ENCODE measurements at regions not wholly inside any gene's neighbourhood (a gene's known extent, or its start where the extent isn't known, plus 50 kb on each side); places are given as distances from the start of the nearest gene placed in this dataset.

DNA sequence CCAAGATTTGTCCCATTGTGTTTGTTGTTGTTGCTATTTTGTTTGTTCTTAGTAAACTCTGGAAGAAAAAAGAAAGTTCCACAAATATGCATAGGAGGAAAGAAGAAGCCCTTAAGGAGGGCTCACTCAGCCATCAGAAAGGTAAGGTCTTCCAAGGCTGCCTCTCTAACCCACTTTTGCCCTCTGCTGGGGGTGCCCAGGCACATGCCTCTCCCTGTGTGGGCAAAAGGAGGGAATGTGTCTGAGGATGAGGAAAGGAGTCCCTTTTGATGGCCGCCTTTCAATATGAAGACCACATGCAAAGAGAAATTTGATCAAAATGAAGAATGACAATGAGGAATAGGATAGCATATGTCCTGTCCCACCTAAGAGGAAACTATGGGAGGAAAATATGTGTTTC, 248.2 kb upstream of the POU3F2 start:
- CTCF ChIA-PET, result no interaction called here
- POLR2A ChIA-PET, result no interaction called here
- no peak for DNase-seq (ENCODE audit: low read depth, low spot score)
- TF ChIP-seq, protein P1, sequence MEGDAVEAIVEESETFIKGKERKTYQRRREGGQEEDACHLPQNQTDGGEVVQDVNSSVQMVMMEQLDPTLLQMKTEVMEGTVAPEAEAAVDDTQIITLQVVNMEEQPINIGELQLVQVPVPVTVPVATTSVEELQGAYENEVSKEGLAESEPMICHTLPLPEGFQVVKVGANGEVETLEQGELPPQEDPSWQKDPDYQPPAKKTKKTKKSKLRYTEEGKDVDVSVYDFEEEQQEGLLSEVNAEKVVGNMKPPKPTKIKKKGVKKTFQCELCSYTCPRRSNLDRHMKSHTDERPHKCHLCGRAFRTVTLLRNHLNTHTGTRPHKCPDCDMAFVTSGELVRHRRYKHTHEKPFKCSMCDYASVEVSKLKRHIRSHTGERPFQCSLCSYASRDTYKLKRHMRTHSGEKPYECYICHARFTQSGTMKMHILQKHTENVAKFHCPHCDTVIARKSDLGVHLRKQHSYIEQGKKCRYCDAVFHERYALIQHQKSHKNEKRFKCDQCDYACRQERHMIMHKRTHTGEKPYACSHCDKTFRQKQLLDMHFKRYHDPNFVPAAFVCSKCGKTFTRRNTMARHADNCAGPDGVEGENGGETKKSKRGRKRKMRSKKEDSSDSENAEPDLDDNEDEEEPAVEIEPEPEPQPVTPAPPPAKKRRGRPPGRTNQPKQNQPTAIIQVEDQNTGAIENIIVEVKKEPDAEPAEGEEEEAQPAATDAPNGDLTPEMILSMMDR (IDR thresholded peaks at IDR 0.05; ENCODE audit: insufficient read depth, low read length, missing control alignments), result no peak
- no peak overlapping the region for H3K4me3 ChIP-seq (ENCODE audit: low read depth, low read length)

DNA sequence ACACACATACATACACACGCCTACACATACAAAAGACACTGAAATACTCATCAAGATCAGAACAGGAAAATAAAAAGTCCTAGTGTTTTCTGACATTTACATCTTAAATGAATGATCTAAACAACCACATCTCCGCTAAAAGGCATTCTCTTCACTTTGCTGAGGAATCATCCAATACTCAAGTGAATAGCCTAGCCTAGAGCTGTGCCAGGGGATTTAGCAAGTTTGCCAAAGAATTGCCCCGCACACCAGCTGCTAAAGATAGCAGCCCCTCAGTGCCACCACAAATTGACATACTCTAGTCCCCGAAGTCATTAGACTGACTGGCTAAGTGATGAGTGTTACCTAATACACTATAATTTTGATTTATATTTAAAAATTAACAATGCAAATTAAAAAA, 246.8 kb upstream of the POU3F2 start:
- TF ChIP-seq, protein P1 (IDR thresholded peaks at IDR 0.05; ENCODE audit: insufficient read depth, low read length, missing control alignments), result no peak
- DNase-seq (ENCODE audit: low read depth, low spot score), result no peak
- POLR2A ChIA-PET, result no interaction called here
- CTCF ChIA-PET, result no interaction called here
- H3K4me3 ChIP-seq (ENCODE audit: low read depth, low read length), result no peak overlapping the region

DNA sequence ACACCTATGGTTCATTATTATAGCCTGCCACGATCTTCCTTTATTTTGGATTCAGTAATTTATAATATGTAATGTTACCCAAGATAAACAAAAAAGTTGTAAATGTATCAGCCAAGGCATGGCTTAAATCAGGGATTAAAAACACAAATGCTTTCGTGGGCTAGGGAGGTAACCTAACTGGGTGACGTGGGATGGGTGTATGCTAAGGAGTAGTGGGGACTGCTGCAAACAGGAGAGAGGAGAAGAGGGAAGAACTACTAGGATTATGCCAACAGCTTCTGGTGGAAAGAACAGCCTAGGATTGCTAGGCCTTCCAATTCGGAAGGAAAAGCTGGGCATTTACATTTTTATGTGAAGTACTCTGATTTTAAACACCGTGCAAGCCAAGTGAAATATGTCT, 244.8 kb upstream of the POU3F2 start:
- TF ChIP-seq, protein P1 (IDR thresholded peaks at IDR 0.05; ENCODE audit: insufficient read depth, low read length, missing control alignments), result no peak

DNA sequence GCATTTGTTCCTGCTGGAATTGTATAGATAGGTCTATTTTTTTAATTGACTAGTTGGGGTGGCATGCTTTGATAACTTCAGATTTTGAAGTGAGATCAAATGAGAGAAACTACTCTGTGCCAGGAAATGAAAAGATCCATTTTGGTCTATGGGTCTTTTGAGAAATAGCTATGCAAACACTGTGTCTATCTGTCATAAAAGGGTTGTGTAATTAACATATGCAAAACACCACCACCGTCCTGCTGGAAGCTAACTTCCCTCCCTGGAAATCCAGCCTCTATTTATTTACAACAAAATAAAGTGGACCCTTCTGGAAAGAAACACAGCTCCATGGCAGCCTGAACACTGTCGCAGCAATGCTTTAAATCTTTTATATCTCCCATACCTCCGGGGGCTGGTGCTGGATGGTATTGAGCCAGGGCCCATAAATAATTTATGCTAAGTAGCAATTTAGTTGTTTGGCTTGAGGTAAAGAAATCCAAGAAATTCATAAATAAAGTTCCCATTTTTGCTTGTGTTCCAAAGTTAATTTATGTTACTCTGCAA, 244.2 kb upstream of the POU3F2 start:
- no peak for DNase-seq (ENCODE audit: low read depth, low spot score)
- ChIA-PET POLR2A (no interaction called here), CTCF (no interaction called here)
- H3K4me3 ChIP-seq (ENCODE audit: low read depth, low read length), result no peak overlapping the region
- TF ChIP-seq, protein P1 (IDR thresholded peaks at IDR 0.05; ENCODE audit: insufficient read depth, low read length, missing control alignments), result no peak

More for the DNA sequence above, 244.8 kb upstream of the POU3F2 start:
- no peak overlapping the region for H3K4me3 ChIP-seq (ENCODE audit: low read depth, low read length)
- POLR2A ChIA-PET, result no interaction called here
- DNase-seq (ENCODE audit: low read depth, low spot score), result no peak
- CTCF ChIA-PET, result no interaction called here

DNA sequence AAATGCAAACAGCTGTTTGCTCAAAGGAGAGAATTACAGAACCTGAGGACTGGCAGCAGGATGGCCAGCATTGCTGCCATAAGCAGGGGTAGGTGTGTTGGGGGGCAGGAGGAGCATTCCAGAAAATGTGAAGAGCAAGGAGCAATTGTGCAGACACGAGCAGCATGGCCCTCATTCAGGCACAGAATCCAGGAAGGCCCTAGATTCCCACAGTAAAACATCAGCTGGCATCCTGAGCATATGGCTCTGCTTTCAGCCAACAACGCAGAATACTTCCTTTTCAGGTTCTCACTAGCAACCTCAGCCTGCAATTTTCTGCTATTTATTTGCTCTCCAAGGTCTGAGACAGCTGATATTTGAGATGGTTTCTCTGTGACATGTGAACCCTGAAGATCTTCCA, 243.4 kb upstream of the POU3F2 start:
- no peak for DNase-seq (ENCODE audit: low read depth, low spot score)
- ChIA-PET CTCF (no interaction called here), POLR2A (no interaction called here)
- TF ChIP-seq, protein P1 (IDR thresholded peaks at IDR 0.05; ENCODE audit: insufficient read depth, low read length, missing control alignments), result no peak
- H3K4me3 ChIP-seq (ENCODE audit: low read depth, low read length), result no peak overlapping the region

DNA sequence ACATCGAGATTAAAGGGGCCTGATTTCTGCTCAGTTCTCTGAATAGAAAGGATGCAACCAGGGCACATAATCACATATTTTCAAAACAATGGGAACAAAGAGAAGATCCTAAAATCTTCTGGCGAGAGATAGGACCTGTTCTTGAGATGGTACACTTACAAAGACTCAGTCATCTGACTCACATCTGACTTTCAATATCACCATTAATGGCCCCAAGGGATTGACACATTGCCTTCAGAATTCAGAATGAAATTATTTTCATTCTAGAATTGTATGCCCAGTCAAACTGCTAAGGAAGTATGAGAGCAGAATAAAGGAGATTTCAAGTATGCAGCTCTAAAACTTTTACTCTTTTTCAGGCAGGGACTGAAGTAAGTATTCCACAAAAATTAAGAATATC, 240.7 kb upstream of the POU3F2 start:
- ChIA-PET CTCF (no interaction called here), POLR2A (no interaction called here)
- DNase-seq (ENCODE audit: low read depth, low spot score), result no peak
- no peak overlapping the region for H3K4me3 ChIP-seq (ENCODE audit: low read depth, low read length)
- TF ChIP-seq, protein P1 (IDR thresholded peaks at IDR 0.05; ENCODE audit: insufficient read depth, low read length, missing control alignments), result no peak
